Smooth muscle cell (in vitro differentiated cells): ENCODE measurements at regions not wholly inside any gene's neighbourhood (a gene's known extent, or its start where the extent isn't known, plus 50 kb on each side); places are given as distances from the start of the nearest gene placed in this dataset.

Experiments used
- DNase-seq: peaks from one replicate; lab custom pipeline; 2025; ENCODE audit not compliant: unreplicated experiment; lab: John Stamatoyannopoulos, UW
- H2AFZ ChIP-seq: fragments of 200-600 bp; sonication (generic); 2 replicates; pipeline ENCODE4 v1.6.0; 2016; ENCODE audit warnings: antibody characterized with exemption, low read depth, mild to moderate bottlenecking
- H3F3A ChIP-seq: fragments of 200-600 bp; sonication (generic); 2 replicates; pipeline ENCODE4 v1.6.0; 2017; ENCODE audit warnings: antibody characterized with exemption, low read depth
- H3K27ac ChIP-seq: fragments of 200-600 bp; sonication (generic); 2 replicates; pipeline ENCODE4 v1.5.1; 2016; ENCODE audit warnings: low read depth, mild to moderate bottlenecking
- H3K27me3 ChIP-seq: fragments of 200-600 bp; sonication (generic); 2 replicates; pipeline ENCODE4 v1.6.1; 2016; ENCODE audit warnings: low read depth, mild to moderate bottlenecking
- H3K36me3 ChIP-seq: fragments of 200-600 bp; sonication (generic); 2 replicates; pipeline ENCODE4 v1.5.1; 2016; ENCODE audit warnings: low read depth
- H3K4me1 ChIP-seq: fragments of 200-600 bp; sonication (generic); 2 replicates; pipeline ENCODE4 v1.5.1; 2016; ENCODE audit warnings: low read depth
- H3K4me2 ChIP-seq: fragments of 200-600 bp; sonication (generic); 2 replicates; pipeline ENCODE4 v1.6.0; 2016; ENCODE audit warnings: mild to moderate bottlenecking
- H3K4me3 ChIP-seq: fragments of 200-600 bp; sonication (generic); 2 replicates; pipeline ENCODE4 v1.5.1; 2016; ENCODE audit warnings: mild to moderate bottlenecking
- H3K79me2 ChIP-seq: fragments of 200-600 bp; sonication (generic); 2 replicates; pipeline ENCODE4 v1.6.0; 2016; ENCODE audit warnings: low read depth, mild to moderate bottlenecking
- H3K9ac ChIP-seq: fragments of 200-600 bp; sonication (generic); 2 replicates; pipeline ENCODE4 v1.6.0; 2016; ENCODE audit warnings: low read depth
- H3K9me3 ChIP-seq: fragments of 200-600 bp; sonication (generic); replicated peaks from 2 replicates; pipeline ENCODE4 v1.5.1; 2016; ENCODE audit warnings: low read depth
- H4K20me1 ChIP-seq: fragments of 200-600 bp; sonication (generic); 2 replicates; pipeline ENCODE4 v1.6.0; 2016; ENCODE audit warnings: low read depth
- CTCF ChIP-seq: fragments of 200-600 bp; sonication (generic); IDR thresholded peaks from 2 replicates; pipeline ENCODE4 v1.5.1; 2017; ENCODE audit warnings: borderline replicate concordance, mild to moderate bottlenecking, antibody characterized with exemption; ENCODE audit not compliant: insufficient read depth, poor library complexity, severe bottlenecking
- WGBS: methylation state at CpG from one replicate; pipeline ENCODE4 v1.1.7; 2016; ENCODE audit warnings: low lambda C conversion rate; 5-methylcytosine and 5-hydroxymethylcytosine counted together

- no peak overlapping the region for H2AFZ ChIP-seq
- WGBS, result 55% methylated on average over 2 of the region's 2 CpGs
- no peaks in the 10 kb centered on the region for H3K79me2 ChIP-seq
- no peak overlapping the region for H3K27ac ChIP-seq
- no peaks in the 10 kb centered on the region for H3K9me3 ChIP-seq
- no peaks in the 10 kb centered on the region for H3K36me3 ChIP-seq
- H3K4me2 ChIP-seq, result no peak overlapping the region
- no peak for DNase-seq
- no peaks in the 10 kb centered on the region for H4K20me1 ChIP-seq
- no peak for TF ChIP-seq CTCF
- H3K9ac ChIP-seq, result no peak overlapping the region
- H3F3A ChIP-seq, result peaks cover 4% of the 10 kb centered on the region
- no peak overlapping the region for H3K4me3 ChIP-seq
- H3K4me1 ChIP-seq, result no peaks in the 10 kb centered on the region
- no peaks in the 10 kb centered on the region for H3K27me3 ChIP-seq
Measured at GRCh38 chr12:90833228-90833627, 121.7 kb downstream of the CCER1 start.

DNA sequence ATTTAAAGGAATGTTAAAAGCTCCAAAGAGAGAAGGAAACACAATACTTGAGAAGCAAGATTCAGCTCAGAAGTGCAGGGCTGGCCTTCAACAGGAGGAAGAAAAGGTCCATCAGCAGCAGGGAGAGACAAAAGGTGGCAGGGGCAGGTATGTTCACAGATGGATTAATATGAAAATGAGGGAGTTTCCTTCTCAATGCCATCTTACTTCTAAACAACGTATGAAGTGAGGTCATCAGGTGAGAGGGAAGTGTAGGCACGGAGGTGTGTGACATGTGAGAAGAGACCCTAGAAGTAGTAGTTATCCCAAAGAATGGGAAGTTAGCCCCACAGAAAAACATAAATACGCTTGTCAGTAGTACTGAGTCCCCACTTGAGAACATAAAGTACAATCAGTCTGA is 122.5 kb downstream of the CCER1 start:
- H3K9me3 ChIP-seq, result no peaks in the 10 kb centered on the region
- no peaks in the 10 kb centered on the region for H3K79me2 ChIP-seq
- 87% methylated on average over 3 of the region's 3 CpGs for WGBS
- H3K4me3 ChIP-seq, result no peak overlapping the region
- DNase-seq, result no peak
- no peaks in the 10 kb centered on the region for H3K27me3 ChIP-seq
- H4K20me1 ChIP-seq, result no peaks in the 10 kb centered on the region
- H2AFZ ChIP-seq, result no peak overlapping the region
- H3K9ac ChIP-seq, result no peak overlapping the region
- H3F3A ChIP-seq, result peaks cover 4% of the 10 kb centered on the region
- no peaks in the 10 kb centered on the region for H3K4me1 ChIP-seq
- TF ChIP-seq CTCF, result no peak
- no peaks in the 10 kb centered on the region for H3K36me3 ChIP-seq
- H3K4me2 ChIP-seq, result no peak overlapping the region
- no peak overlapping the region for H3K27ac ChIP-seq

DNA sequence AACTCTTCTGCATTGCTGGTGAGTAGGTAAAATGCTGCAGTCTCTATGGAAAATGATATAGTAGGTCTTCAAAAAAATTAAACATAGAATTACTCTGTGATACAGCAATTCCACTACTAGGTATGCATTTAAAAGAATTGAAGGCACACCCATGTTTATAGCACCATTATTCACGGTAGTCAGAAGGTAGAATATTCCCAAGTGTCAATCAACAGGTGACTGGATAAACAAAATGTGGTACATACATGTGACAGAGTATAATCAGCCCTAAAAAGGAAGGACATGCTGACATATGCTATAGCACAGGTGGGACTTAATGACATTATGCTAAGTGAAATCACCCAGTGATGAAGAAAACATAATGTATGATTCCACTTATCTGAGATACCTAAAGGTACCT is 123.3 kb downstream of the CCER1 start:
- peaks cover 3% of the 10 kb centered on the region for H3F3A ChIP-seq
- no peaks in the 10 kb centered on the region for H3K79me2 ChIP-seq
- no peak overlapping the region for H3K4me3 ChIP-seq
- H3K27ac ChIP-seq, result no peak overlapping the region
- H4K20me1 ChIP-seq, result no peaks in the 10 kb centered on the region
- H2AFZ ChIP-seq, result no peak overlapping the region
- H3K4me1 ChIP-seq, result no peaks in the 10 kb centered on the region
- no peak overlapping the region for H3K9ac ChIP-seq
- H3K27me3 ChIP-seq, result no peaks in the 10 kb centered on the region
- no peaks in the 10 kb centered on the region for H3K9me3 ChIP-seq
- TF ChIP-seq CTCF, result no peak
- 78% methylated on average over 1 of the region's 1 CpG for WGBS
- H3K36me3 ChIP-seq, result no peaks in the 10 kb centered on the region
- DNase-seq, result no peak
- H3K4me2 ChIP-seq, result no peak overlapping the region

GRCh38 chr12:90829044-90829443 is 125.9 kb downstream of the CCER1 start:
- Histone ChIP-seq H3K27ac (no peak overlapping the region), H4K20me1 (no peaks in the 10 kb centered on the region), H2AFZ (no peak overlapping the region), H3K4me2 (no peak overlapping the region), H3F3A (no peaks in the 10 kb centered on the region), H3K36me3 (no peaks in the 10 kb centered on the region), H3K79me2 (no peaks in the 10 kb centered on the region), H3K4me3 (no peak overlapping the region), H3K9me3 (no peaks in the 10 kb centered on the region), H3K9ac (no peak overlapping the region), H3K27me3 (no peaks in the 10 kb centered on the region), H3K4me1 (no peaks in the 10 kb centered on the region)
- TF ChIP-seq CTCF, result no peak
- DNase-seq, result no peak
- 95% methylated on average over 1 of the region's 1 CpG for WGBS
